HG03135 (cell line): ENCODE measurements at regions not wholly inside any gene's neighbourhood (a gene's known extent, or its start where the extent isn't known, plus 50 kb on each side); places are given as distances from the start of the nearest gene placed in this dataset.

Experiments used
- ATAC-seq: cut with Tn5 transposase; IDR thresholded peaks from one replicate; pipeline ENCODE4 v1.9.1; 2021; ENCODE audit warnings: mild to moderate bottlenecking, moderate library complexity; ENCODE audit not compliant: unreplicated experiment

DNA sequence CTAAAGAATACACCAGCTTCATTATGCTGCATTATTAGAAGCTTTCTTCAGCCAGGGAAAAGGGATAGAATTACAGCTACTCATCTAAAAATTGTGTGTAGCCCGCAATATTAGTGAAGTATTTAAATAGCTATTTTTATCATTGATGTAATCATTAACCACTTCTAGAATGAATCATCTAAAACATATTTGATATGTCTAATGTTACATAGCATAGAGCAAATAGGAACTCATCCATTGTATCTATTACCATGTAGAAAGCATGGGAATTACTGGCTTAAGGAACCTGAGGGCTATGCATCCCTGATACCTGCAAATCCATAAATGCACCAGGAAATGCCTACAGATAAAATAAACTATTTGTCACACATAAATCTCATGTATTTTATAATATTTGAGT is 54.5 kb upstream of the VGLL3 start:
- ATAC-seq: no peak

- ATAC-seq: no peak
Observed at GRCh38 chr3:87044846-87045245, 53.9 kb upstream of the VGLL3 start.

GRCh38 chr3:87044409-87044808 is 53.5 kb upstream of the VGLL3 start:
- ATAC-seq: no peak

- ATAC-seq: no peak
Observed at GRCh38 chr3:87041191-87041590, 50.2 kb upstream of the VGLL3 start.
